IPS DF 19.7 (cell line): ENCODE measurements at regions not wholly inside any gene's neighbourhood (a gene's known extent, or its start where the extent isn't known, plus 50 kb on each side); places are given as distances from the start of the nearest gene placed in this dataset.

Experiments
- DNase-seq: peaks from one replicate; pipeline ENCODE4 v3.0.0-alpha.2; 2013; ENCODE audit warnings: low read depth, low spot score

DNA sequence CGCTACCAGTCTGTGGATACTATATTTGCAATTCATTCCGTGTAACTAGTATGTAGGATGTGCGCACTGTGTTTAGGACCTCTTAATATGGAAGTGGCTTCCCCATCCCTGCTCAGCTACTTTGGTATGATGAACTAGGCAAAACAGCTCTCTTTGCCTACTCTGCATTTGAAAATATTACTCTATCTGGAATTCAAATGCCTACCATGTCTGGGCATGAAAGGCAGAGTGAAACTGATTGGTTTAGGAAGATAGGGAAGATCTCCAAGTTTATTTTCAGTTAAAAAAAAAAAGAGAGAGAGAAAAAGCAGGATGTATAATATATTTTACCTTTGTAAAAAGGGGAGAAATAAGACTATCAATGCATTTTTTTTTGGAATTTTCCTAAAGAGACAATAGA is 74.1 kb upstream of the ELL2 start:
- DNase-seq: no peak

DNA sequence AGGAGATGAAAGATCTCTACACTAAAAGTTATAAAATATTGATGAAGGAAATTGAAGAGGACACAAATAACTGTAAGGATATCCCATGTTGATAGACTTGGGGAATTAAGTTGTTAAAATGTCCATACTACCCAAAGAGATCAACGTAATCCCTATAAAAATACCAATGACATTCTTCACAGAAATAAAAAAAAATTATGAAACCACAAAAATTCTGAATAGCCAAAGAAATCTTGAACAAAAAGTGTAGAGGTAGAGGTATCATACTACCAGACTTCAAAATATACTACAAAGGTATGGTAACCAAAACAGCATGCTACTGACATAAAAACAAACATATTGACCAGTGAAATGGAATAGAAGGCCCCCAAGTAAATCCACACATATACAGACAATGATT is 71.5 kb upstream of the ELL2 start:
- no peak for DNase-seq

DNA sequence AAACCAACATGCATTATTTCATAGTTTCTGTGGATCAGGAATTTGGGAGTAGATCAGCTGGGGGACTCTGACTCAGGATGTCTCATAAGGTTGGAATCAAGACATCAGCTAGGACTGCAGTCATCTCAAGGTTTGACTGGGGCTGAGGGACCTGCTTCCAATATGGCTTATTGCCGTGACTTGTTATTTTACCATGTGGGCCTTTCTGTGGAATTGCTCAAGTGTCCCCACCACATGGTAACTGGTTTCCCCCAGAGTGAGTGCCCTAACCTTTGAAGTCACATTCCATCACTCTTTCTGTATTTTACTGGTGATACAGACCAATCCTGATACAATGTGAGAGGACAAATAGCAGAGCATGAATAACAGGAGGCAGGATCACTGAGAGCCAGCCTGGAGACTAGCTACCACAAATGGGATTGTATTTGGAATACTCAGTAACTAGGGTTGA is 70.2 kb upstream of the ELL2 start:
- no peak for DNase-seq

DNA sequence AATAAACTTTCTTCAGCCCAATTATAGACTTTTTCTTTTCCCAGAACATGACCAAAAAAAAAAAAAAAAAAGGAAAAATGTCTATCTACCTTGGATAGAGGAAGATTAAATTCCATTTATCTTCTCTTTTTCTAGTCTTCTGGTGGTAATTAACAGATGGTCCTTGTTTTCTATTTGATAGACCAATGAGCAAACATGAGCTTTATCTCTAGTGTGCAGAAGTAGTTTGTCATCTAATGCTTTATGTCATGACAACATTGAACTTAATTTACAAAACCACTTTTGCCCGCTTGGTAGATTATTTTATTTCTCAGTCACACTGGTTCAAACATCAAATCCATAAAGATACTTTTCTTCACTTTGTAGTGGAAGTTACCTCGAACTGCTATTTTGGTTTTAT is 69.5 kb upstream of the ELL2 start:
- no peak for DNase-seq

DNA sequence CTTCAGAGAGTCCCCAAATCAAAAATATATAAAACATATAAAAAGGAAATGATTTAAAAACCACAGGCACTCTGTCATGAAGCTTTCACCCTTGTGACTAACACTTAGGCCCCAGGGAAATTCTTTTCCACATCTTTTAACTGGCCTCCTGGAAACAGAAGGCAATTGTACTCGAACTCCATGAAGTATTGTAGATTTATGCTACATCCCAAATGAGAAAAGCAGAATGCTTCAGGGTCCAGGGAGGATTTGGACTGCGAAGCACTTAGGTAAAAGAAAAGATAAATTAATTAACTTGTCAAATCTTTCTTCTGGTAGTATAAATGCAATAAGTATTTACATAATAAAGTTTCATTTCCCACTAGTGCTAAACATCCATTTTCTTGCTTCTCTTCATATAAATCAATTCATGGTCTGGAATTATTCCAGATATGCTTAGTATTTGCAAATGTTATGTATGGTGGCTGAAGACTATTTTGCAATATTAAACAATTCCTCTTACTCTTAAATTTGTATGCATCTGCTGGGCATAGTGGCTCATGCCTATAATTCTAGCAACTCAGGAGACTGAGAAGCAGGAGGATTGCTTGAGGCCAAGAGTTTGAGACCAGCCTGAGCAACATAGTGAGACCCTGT is 64.9 kb upstream of the ELL2 start:
- no peak for DNase-seq

DNA sequence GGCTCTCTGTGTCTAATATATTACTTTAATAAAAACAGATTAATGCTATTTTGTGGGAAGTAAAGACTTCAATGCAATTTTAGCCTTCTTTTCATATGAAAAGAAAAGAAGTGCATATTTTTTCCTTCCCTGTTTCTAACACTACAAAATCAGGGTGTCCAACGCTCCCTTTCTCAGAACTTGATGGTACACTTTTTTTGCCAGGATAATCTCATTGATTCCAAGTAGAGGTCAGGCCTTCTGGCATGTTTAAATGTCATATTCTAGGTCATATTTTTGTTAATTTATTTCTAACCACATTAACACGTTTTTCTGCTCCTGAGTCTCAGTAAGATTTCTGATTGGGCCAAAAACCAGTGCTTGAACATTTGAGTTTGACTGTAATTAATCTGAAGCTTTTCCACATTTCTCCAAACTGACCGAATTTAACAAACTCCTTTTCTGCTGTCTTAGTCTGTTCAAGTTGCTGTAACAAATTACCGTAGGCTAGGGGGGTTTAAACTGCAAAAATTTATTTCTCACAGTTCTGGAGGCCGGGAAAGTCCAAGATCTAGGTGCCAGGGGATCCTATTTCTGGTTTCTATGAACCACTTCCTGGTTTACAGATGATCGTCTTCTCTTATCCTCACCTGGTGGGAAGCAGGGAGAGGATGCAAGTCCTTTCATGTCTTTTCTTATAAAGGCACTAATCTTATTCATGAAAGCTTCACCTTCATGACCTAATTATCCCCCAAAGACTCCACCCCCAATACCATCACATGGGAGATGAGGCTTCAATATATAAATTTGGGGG is 63.2 kb upstream of the ELL2 start:
- DNase-seq: no peak

DNA sequence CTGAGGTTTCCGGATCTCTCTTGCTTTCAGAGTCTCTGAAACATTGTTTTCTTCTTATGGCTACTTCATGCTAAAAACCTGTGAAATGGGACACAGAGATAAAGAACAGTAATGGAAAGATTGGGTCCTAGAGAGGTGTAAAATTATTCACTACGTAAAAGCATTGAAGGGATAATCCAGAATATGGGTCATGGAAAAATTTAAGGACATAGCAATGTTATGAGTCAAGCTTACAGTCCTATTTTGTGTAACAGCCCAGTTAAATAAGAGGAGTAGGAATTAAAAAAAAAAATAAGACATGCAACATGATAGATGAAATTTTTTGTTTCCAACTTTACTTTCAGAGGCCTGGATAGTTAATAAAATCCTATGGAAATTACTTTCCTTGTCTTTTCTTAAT is 61.9 kb upstream of the ELL2 start:
- DNase-seq: no peak

DNA sequence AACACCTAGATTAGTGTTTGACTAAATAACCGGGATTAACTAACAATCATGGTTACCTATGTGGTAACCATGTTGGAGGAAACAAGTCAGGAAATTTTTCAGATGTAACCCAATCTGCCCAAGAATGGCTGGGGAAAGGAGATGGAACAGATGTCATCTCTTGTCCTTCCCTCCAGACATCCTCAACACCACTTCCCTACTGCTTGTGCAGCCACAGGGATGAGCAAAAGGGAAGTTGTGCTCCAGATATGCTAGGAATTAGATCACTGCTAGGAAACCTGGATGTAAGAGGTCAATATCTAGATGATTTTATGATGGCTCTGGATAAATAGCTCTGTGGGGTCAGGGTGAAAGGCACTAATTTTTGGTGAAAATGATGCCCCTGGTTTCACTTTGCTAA is 61.3 kb upstream of the ELL2 start:
- no peak for DNase-seq

DNA sequence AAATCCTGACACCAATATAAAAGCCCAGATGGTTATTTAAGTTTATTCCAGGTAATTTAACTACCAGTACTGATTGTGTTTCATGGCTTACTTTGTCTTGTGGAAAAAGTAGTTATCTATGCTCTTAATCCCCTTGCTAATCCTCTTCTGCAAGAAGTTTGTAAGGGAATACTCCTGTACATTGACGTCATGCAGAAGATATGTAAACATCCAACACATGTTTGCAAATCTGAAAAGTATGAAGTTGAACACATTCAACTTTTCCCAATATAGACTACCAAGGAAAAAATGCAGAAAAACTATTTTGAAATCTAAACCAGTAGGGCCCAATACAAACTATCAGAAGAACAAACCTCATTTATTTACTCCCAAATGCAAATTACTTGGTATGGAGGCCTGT is 56.3 kb upstream of the ELL2 start:
- no peak for DNase-seq

DNA sequence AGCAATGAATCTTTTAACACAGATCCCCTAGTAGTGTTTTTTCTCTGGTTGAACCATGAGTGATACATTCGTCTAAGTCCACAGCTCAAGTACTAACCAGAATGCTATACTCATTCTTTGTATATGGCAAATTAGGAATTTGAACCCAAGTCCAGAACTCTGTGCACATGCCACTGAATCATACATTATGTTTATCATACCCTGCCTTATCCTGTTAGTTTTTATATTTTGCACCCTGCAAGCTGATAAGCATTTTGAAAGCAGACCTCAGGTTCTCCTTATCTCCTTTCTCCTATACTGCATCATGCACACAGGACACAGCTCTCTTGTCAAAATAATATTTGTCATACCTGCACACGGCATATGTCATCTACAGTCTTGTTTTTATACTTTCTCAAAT is 54.6 kb upstream of the ELL2 start:
- DNase-seq: no peak

DNA sequence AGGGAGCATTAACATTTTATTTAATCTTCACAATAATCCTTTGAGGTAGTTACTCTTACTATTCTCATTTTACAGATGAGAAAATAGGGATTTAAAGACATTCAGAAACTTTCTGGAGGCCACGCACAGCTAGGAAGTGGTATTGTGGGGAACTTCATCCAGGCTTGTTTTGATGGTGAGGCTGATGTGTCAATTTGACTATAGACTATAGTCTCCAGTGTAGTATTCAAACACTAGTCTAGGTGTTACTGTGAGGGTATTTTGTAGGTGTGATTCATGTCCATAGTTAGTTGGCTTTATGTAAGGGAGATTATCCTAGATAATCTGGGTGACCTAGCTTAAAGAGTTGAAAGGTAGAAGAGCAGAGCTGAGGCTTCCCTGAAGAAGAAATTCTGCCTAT is 54.1 kb upstream of the ELL2 start:
- DNase-seq: no peak

DNA sequence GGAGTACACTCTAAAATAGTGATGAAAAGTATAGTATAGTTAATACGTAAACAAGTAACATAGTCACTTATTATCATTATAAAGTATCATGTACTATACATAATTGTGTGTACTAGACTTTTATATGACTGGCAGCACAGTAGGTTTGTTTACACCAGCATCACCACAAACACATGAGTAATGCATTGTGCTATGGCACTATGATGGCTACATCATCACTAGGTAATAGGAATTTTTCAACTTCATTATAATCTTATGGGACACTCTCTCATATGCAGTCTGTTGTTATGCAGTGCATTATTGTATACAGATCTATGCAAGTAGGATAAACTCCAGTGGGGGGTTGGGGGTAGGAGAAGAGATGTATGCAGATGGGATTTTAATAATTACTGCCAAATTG is 52.7 kb upstream of the ELL2 start:
- no peak for DNase-seq

DNA sequence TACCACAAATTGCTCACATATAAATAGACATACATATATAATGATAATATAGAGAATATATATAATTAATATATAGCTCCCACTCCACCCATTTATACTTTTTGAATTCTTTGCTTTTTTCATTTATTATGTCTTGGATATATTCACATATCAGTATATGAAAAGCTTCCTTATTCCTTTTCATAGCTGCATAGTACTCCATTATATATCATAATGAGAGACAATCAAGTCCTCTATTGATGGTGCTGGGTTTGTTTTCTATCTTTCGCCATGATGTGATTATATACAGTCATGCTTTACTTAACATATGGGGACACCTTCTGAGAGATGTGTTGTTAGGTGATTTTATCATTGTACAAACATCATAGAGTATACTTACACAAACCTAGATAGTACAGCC is 51.6 kb upstream of the ELL2 start:
- no peak for DNase-seq

DNA sequence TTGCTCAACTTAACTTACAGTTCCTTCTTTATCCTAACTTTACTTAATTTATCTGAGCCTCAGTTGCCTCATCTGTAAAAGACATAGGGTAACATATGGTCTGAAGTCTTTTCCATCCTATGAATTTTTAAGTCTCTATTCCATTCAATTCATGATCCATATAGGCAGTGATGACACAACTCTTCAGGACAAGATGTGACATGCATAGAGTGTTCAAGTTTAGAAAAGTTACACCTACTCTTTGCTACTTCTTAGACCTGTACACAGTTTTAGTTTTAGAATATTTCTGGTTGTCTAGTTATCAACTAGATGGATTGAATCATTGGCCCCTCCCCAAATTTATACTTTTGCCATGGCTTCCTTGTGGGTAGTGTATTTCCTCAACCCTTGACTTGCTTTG is 50.7 kb upstream of the ELL2 start:
- no peak for DNase-seq
